T-cell (primary cell): ENCODE measurements at regions not wholly inside any gene's neighbourhood (a gene's known extent, or its start where the extent isn't known, plus 50 kb on each side); places are given as distances from the start of the nearest gene placed in this dataset.

Experiments
- ATAC-seq, 4 experiments: fragments of 200-7000 bp in 3 of 4; fragments of 150-1000 bp in 1 of 4; cut with Tn5 transposase; replicated peaks in 1 of 4; 1 replicate in 3 of 4; 2 replicates in 1 of 4; pipeline ENCODE4 v1.10.0; 2021; ENCODE audit warnings: moderate library complexity in 3 of 4, mild to moderate bottlenecking in 2 of 4, moderate number of reproducible peaks in 1 of 4
- CTCF ChIA-PET, 2 donors: fragments of 300-600 bp; sonication (Branson Sonifier 250); formaldehyde crosslinking; loops; one replicate each; lab custom pipeline; 2022; ENCODE audit warnings: antibody characterized with exemption in 2 of 2; lab: Charles Lee
- POLR2A ChIA-PET, 2 donors: fragments of 300-600 bp; sonication (Branson Sonifier 250); formaldehyde crosslinking; loops; one replicate each; lab custom pipeline; 2022; ENCODE audit warnings: antibody characterized with exemption in 2 of 2; lab: Charles Lee
- DNase-seq, 35 experiments: peaks; one replicate each; pipeline versions ENCODE4 v3.0.0 to v3.0.0-alpha.2; 2013 to 2023
- H3K27ac ChIP-seq: one replicate; pipeline ENCODE4 v1.5.1; 2013; ENCODE audit warnings: low read length
- H3K27me3 ChIP-seq, 2 experiments: replicated peaks in 1 of 2; 1 replicate in 1 of 2; 2 replicates in 1 of 2; pipeline versions ENCODE4 v1.6.1 to v1.7.0; 2013; ENCODE audit warnings: low read length in 1 of 2, mixed read lengths in 1 of 2; ENCODE audit not compliant: control insufficient read depth in 2 of 2, insufficient read depth in 2 of 2; ENCODE audit errors: extremely low read depth in 1 of 2
- H3K36me3 ChIP-seq, 2 donors: 1 replicate in 1 of 2; 2 replicates in 1 of 2; pipeline versions ENCODE4 v1.6.1 to v1.7.0; 2013; ENCODE audit warnings: low read length in 1 of 2; ENCODE audit not compliant: control insufficient read depth in 2 of 2, insufficient read depth in 1 of 2; ENCODE audit errors: extremely low read depth in 1 of 2
- H3K4me1 ChIP-seq, 2 experiments: 1 replicate in 1 of 2; 2 replicates in 1 of 2; pipeline versions ENCODE4 v1.6.1 to v1.7.0; 2013; ENCODE audit warnings: low read length in 2 of 2, mixed read lengths in 1 of 2; ENCODE audit not compliant: insufficient read depth in 2 of 2, control insufficient read depth in 1 of 2; ENCODE audit errors: extremely low read depth in 1 of 2
- H3K4me3 ChIP-seq, 2 donors: 1 replicate in 1 of 2; 2 replicates in 1 of 2; pipeline versions ENCODE4 v1.5.1 to v1.7.0; 2013; ENCODE audit warnings: mild to moderate bottlenecking in 2 of 2, low read length in 1 of 2, moderate library complexity in 1 of 2; ENCODE audit not compliant: control insufficient read depth in 1 of 2; ENCODE audit errors: extremely low read depth in 1 of 2
- H3K9me3 ChIP-seq: 2 replicates; pipeline ENCODE4 v1.7.0; 2013
- H3K27ac Mint-ChIP-seq, 2 donors: one replicate each; pipeline ENCODE4 v1.8.0; 2020 to 2021; ENCODE audit warnings: mild to moderate bottlenecking in 2 of 2, mixed read lengths in 2 of 2
- H3K27me3 Mint-ChIP-seq, 2 donors: one replicate each; pipeline ENCODE4 v1.8.0; 2021 to 2022; ENCODE audit warnings: mixed read lengths in 2 of 2
- H3K36me3 Mint-ChIP-seq: one replicate; pipeline ENCODE4 v1.8.0; 2021; ENCODE audit warnings: mixed read lengths
- H3K4me1 Mint-ChIP-seq, 3 donors: one replicate each; pipeline ENCODE4 v1.8.0; 2020 to 2022; ENCODE audit warnings: mixed read lengths in 3 of 3, mild to moderate bottlenecking in 1 of 3
- H3K4me3 Mint-ChIP-seq, 3 donors: one replicate each; pipeline ENCODE4 v1.8.0; 2020 to 2022; ENCODE audit warnings: mild to moderate bottlenecking in 3 of 3, mixed read lengths in 3 of 3, moderate library complexity in 3 of 3
- H3K9me3 Mint-ChIP-seq, 3 donors: one replicate each; pipeline ENCODE4 v1.8.0; 2020 to 2022; ENCODE audit warnings: mixed read lengths in 3 of 3
- WGBS: methylation state at CpG from one replicate; pipeline ENCODE4 v1.1.5; 2013; ENCODE audit warnings: missing lambda C conversion rate; ENCODE audit not compliant: insufficient coverage; 5-methylcytosine and 5-hydroxymethylcytosine counted together

GRCh38 chr2:49288113-49288705 is 133.9 kb upstream of the FSHR start:
- ChIA-PET CTCF (no interaction called here), POLR2A (no interaction called here)
- ATAC-seq (no peak), DNase-seq (no peak)
- H3K27ac ChIP-seq, result no peak overlapping the region
- H3K36me3 ChIP-seq, result no peaks in the 10 kb centered on the region
- no peaks in the 10 kb centered on the region for H3K36me3 Mint-ChIP-seq
- no peak overlapping the region for H3K4me3 ChIP-seq
- no peaks in the 10 kb centered on the region for H3K4me1 Mint-ChIP-seq
- no peaks in the 10 kb centered on the region for H3K9me3 ChIP-seq
- H3K27me3 ChIP-seq, result no peaks in the 10 kb centered on the region
- peaks cover 0 to 16% (median 4%) of the 10 kb centered on the region in 3 donors for H3K9me3 Mint-ChIP-seq
- no peak overlapping the region for H3K4me3 Mint-ChIP-seq
- no peaks in the 10 kb centered on the region for H3K27me3 Mint-ChIP-seq
- 100% methylated on average over 1 of the region's 3 CpGs for WGBS
- no peaks in the 10 kb centered on the region for H3K4me1 ChIP-seq
- H3K27ac Mint-ChIP-seq, result no peak overlapping the region

- no CpG with 5 or more reads among the region's 3 CpGs for WGBS
- ChIA-PET POLR2A (no interaction called here), CTCF (no interaction called here)
- Histone ChIP-seq H3K4me3 (no peak overlapping the region), H3K9me3 (no peaks in the 10 kb centered on the region), H3K4me1 (no peaks in the 10 kb centered on the region), H3K36me3 (no peaks in the 10 kb centered on the region), H3K27ac (no peak overlapping the region), H3K27me3 (no peaks in the 10 kb centered on the region)
- Mint-ChIP-seq H3K27me3 (no peaks in the 10 kb centered on the region), H3K9me3 (peaks cover 1 to 12% (median 2%) of the 10 kb centered on the region in 3 donors), H3K4me1 (no peaks in the 10 kb centered on the region), H3K4me3 (no peak overlapping the region), H3K36me3 (no peaks in the 10 kb centered on the region), H3K27ac (no peak overlapping the region)
- ATAC-seq, result no peak
- DNase-seq, result no peak
Observed at GRCh38 chr2:49286726-49287125, 132.4 kb upstream of the FSHR start.

- Mint-ChIP-seq H3K27ac (no peak overlapping the region), H3K4me1 (no peaks in the 10 kb centered on the region), H3K36me3 (no peaks in the 10 kb centered on the region), H3K4me3 (no peak overlapping the region), H3K27me3 (no peaks in the 10 kb centered on the region), H3K9me3 (peaks cover 0 to 11% (median 3%) of the 10 kb centered on the region in 3 donors)
- ChIA-PET POLR2A (no interaction called here), CTCF (no interaction called here)
- H3K4me1 ChIP-seq, result no peaks in the 10 kb centered on the region
- ATAC-seq, result no peak
- WGBS, result 10% methylated on average over 2 of the region's 2 CpGs
- no peaks in the 10 kb centered on the region for H3K36me3 ChIP-seq
- DNase-seq, result no peak
- no peaks in the 10 kb centered on the region for H3K27me3 ChIP-seq
- H3K9me3 ChIP-seq, result no peaks in the 10 kb centered on the region
- H3K4me3 ChIP-seq, result no peak overlapping the region
- H3K27ac ChIP-seq, result no peak overlapping the region
Observed at GRCh38 chr2:49286045-49286444, 131.7 kb upstream of the FSHR start.

GRCh38 chr2:49278561-49278960 is 124.2 kb upstream of the FSHR start:
- H3K4me3 ChIP-seq, result no peak overlapping the region
- ChIA-PET CTCF (no interaction called here), POLR2A (no interaction called here)
- H3K36me3 ChIP-seq, result no peaks in the 10 kb centered on the region
- no CpG with 5 or more reads among the region's 1 CpG for WGBS
- no peak overlapping the region for H3K27ac ChIP-seq
- DNase-seq (no peak), ATAC-seq (no peak)
- H3K36me3 Mint-ChIP-seq, result no peaks in the 10 kb centered on the region
- H3K9me3 Mint-ChIP-seq, result peaks cover 11 to 17% (median 14%) of the 10 kb centered on the region in 3 donors
- no peaks in the 10 kb centered on the region for H3K9me3 ChIP-seq
- no peaks in the 10 kb centered on the region for H3K27me3 Mint-ChIP-seq
- no peak overlapping the region for H3K27ac Mint-ChIP-seq
- no peaks in the 10 kb centered on the region for H3K4me1 ChIP-seq
- no peaks in the 10 kb centered on the region for H3K4me1 Mint-ChIP-seq
- H3K4me3 Mint-ChIP-seq, result no peak overlapping the region
- H3K27me3 ChIP-seq, result no peaks in the 10 kb centered on the region

- ChIA-PET POLR2A (no interaction called here), CTCF (interaction anchor here in 1 of 2 donors (0.6 kb wide), 1 partner anchor 855 kb away, joined by 6 read pairs; no protein-coding TSS in a partner anchor)
- H3K27me3 ChIP-seq, result no peaks in the 10 kb centered on the region
- Mint-ChIP-seq H3K27ac (no peak overlapping the region), H3K27me3 (no peaks in the 10 kb centered on the region), H3K4me1 (no peaks in the 10 kb centered on the region), H3K36me3 (no peaks in the 10 kb centered on the region), H3K4me3 (no peak overlapping the region), H3K9me3 (peaks cover 11 to 17% (median 14%) of the 10 kb centered on the region in 3 donors)
- no peaks in the 10 kb centered on the region for H3K9me3 ChIP-seq
- no peak overlapping the region for H3K4me3 ChIP-seq
- no peaks in the 10 kb centered on the region for H3K36me3 ChIP-seq
- H3K27ac ChIP-seq, result no peak overlapping the region
- ATAC-seq, result no peak
- DNase-seq, result no peak
- no peaks in the 10 kb centered on the region for H3K4me1 ChIP-seq
Observed at GRCh38 chr2:49278141-49278540, 123.8 kb upstream of the FSHR start.

- H3K27me3 ChIP-seq, result no peaks in the 10 kb centered on the region
- WGBS, result 100% methylated on average over 1 of the region's 2 CpGs
- ATAC-seq (no peak), DNase-seq (no peak)
- no peaks in the 10 kb centered on the region for H3K9me3 ChIP-seq
- no peaks in the 10 kb centered on the region for H3K27me3 Mint-ChIP-seq
- H3K36me3 ChIP-seq, result no peaks in the 10 kb centered on the region
- H3K4me3 Mint-ChIP-seq, result no peak overlapping the region
- H3K4me1 Mint-ChIP-seq, result no peaks in the 10 kb centered on the region
- CTCF ChIA-PET, result no interaction called here
- H3K4me1 ChIP-seq, result no peaks in the 10 kb centered on the region
- H3K27ac ChIP-seq, result no peak overlapping the region
- peaks cover 0 to 2% (median 0%) of the 10 kb centered on the region in 3 donors for H3K9me3 Mint-ChIP-seq
- no peaks in the 10 kb centered on the region for H3K36me3 Mint-ChIP-seq
- no peak overlapping the region for H3K4me3 ChIP-seq
- no peak overlapping the region for H3K27ac Mint-ChIP-seq
- POLR2A ChIA-PET, result no interaction called here
Observed at GRCh38 chr2:49271060-49271606, 116.8 kb upstream of the FSHR start.
